Aorta (tissue), 5 donors: ENCODE measurements at regions not wholly inside any gene's neighbourhood (a gene's known extent, or its start where the extent isn't known, plus 50 kb on each side); places are given as distances from the start of the nearest gene placed in this dataset.

Experiments
- ATAC-seq: fragments of 200-7000 bp; cut with Tn5 transposase; one replicate; pipeline ENCODE4 v1.9.1; 2022; ENCODE audit warnings: moderate library complexity; ENCODE audit not compliant: low FRiP score
- DNase-seq, 2 donors: peaks; one replicate each; pipeline ENCODE4 v3.0.0-alpha.2; 2020
- H3K27ac ChIP-seq, 2 donors: one replicate each; pipeline ENCODE4 v1.5.1; 2013; ENCODE audit warnings: low read length in 2 of 2, mild to moderate bottlenecking in 2 of 2, moderate library complexity in 2 of 2, control low read depth in 1 of 2, inconsistent platforms in 1 of 2, low read depth in 1 of 2
- H3K27me3 ChIP-seq, 2 donors: one replicate each; pipeline ENCODE4 v1.6.1; 2013; ENCODE audit warnings: control low read depth in 1 of 2, low read length in 1 of 2, mild to moderate bottlenecking in 1 of 2, moderate library complexity in 1 of 2; ENCODE audit not compliant: insufficient read depth in 2 of 2, control insufficient read depth in 1 of 2
- H3K36me3 ChIP-seq, 2 donors: one replicate each; pipeline ENCODE4 v1.6.1; 2013; ENCODE audit warnings: control low read depth in 1 of 2, low read length in 1 of 2, mild to moderate bottlenecking in 1 of 2; ENCODE audit not compliant: insufficient read depth in 2 of 2, control insufficient read depth in 1 of 2
- H3K4me1 ChIP-seq, 2 donors: one replicate each; pipeline ENCODE4 v1.6.1; 2013; ENCODE audit warnings: low read length in 2 of 2, control low read depth in 1 of 2, mild to moderate bottlenecking in 1 of 2, moderate library complexity in 1 of 2; ENCODE audit not compliant: insufficient read depth in 2 of 2, control insufficient read depth in 1 of 2
- H3K4me3 ChIP-seq, 2 donors: one replicate each; pipeline ENCODE4 v1.5.1; 2013; ENCODE audit warnings: low read length in 2 of 2, control low read depth in 1 of 2, mild to moderate bottlenecking in 1 of 2
- H3K9me3 ChIP-seq: one replicate; pipeline ENCODE4 v1.6.1; 2013; ENCODE audit warnings: mild to moderate bottlenecking, low read length; ENCODE audit not compliant: control insufficient read depth
- WGBS, 2 donors: extraction: QIAGEN DNeasy Blood & Tissue Kit; methylation state at CpG; one replicate each; pipeline ENCODE4 v1.1.7; 2013; 5-methylcytosine and 5-hydroxymethylcytosine counted together
- intact Hi-C, 2 donors: fragments of 100-400 bp; cut with DNase I; formaldehyde crosslinking; loops; one replicate each; pipeline versions ENCODE4 v1.14.2 to v1.15.0; 2022
- donor health status: healthy with polysubstance abuse.
- donor health status: Bipolar disorder and iron deficiency.
- donor health status: DM: no; HTN: no; CAD: no.
- donor health status: DM: no; HTN: no; CAD: no.
- donor health status: DM: yes; HTN: yes; CAD: no.

DNA sequence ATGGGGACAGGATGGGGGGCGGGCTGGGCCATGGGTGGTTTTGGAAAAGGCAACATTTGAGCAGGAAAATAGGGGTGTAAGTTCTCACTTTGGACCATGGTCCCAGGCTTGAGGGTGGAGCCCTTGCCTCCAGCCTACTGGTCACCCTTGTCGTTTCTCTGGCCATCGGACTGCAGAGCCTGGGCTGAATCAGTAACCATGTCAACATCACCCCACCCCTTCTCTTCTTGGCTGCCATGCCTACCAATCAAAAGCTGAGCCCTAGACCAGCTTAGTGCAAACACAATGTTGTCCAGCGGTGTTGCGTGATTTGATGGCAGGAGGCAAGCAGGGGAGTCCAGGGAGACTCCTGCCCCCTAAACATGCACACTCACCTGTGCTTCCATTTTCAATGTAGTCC is 231.0 kb upstream of the KAZN start:
- intact Hi-C loops: no loop called here
- Histone ChIP-seq H3K4me1 (no peaks in the 10 kb centered on the region), H3K27ac (no peak overlapping the region), H3K9me3 (no peaks in the 10 kb centered on the region), H3K36me3 (no peaks in the 10 kb centered on the region), H3K4me3 (no peak overlapping the region), H3K27me3 (no peaks in the 10 kb centered on the region)
- ATAC-seq: no peak
- DNase-seq: no peak
- 81 to 91% methylated on average over 5 of the region's 5 CpGs for WGBS, 2 donors

DNA sequence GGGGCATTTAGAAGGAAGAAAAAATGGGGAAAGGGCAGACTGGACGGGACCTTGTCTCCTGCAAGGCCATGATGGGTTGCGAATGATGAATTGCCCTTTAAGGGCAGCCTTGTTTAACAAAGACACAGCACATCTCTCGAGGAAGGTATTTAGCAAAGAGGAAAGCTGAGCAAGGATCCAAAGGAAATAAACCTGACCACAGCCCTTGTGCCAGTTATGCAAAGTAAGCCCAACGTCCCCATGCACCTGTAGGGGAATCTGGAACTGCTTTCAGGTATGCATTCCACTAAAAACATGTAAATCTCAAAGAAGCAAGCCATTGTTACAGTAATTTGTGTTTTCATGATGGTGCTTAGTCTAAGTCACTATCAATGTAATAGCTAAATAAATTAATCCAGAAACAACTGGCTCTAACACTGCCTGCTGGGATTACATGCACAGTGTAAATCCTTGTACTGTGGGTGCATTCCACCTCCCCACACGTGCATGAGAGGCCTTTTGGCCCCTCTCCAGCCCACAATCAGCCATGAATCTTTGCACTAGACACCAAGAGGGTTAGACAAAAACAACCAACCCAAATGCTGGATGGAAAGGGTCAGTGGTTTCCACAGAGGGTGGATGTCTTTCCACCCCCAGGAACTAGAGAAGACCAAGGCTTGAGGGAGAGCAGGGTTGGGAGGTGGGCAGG is 228.8 kb upstream of the KAZN start:
- Histone ChIP-seq H3K27me3 (no peaks in the 10 kb centered on the region), H3K27ac (no peak overlapping the region), H3K4me3 (no peak overlapping the region), H3K9me3 (no peaks in the 10 kb centered on the region), H3K4me1 (no peaks in the 10 kb centered on the region), H3K36me3 (no peaks in the 10 kb centered on the region)
- DNase-seq (no peak), ATAC-seq (no peak)
- 57 to 63% methylated on average over 5 of the region's 5 CpGs for WGBS, 2 donors
- intact Hi-C loops: no loop called here

DNA sequence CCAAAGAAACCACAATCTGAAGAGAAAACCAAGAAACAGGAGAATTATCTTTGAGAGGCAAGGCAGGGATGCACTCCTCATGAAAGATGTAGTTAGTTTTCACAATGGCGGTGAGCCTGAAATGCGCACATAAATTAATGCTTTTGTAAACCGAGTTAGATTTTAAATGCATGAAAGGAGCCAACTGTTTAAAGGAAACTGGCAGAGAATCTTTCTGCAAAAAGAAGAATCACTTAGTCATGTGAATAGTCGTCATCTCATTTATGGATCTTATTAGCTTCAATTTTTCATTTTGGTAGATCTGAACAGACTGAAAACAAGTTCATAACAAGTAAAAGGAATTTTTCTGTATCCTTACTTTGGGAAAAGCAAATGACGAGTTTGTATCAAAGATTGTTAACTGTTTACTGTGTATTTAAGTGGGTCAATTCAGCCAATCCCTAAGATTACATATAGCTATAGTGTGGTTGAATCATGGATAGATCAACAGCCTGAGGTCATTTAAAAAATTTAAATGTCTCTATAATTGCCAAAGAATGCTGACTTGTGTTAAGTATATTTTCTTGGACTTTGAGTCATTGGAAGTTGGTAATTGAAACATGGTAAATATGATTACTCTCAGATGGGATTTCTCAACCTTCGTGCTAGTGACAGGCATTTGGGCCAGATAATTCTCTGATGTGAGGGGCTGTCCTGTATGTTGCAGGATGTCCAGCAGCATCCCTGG is 226.6 kb upstream of the KAZN start:
- H3K36me3 ChIP-seq: no peaks in the 10 kb centered on the region
- H3K4me1 ChIP-seq: no peaks in the 10 kb centered on the region
- ATAC-seq (no peak), DNase-seq (no peak)
- no peaks in the 10 kb centered on the region for H3K9me3 ChIP-seq
- no peak overlapping the region for H3K4me3 ChIP-seq
- intact Hi-C loops: no loop called here
- no peak overlapping the region for H3K27ac ChIP-seq
- no peaks in the 10 kb centered on the region for H3K27me3 ChIP-seq
- 72 to 81% methylated on average over 6 of the region's 6 CpGs for WGBS, 2 donors

DNA sequence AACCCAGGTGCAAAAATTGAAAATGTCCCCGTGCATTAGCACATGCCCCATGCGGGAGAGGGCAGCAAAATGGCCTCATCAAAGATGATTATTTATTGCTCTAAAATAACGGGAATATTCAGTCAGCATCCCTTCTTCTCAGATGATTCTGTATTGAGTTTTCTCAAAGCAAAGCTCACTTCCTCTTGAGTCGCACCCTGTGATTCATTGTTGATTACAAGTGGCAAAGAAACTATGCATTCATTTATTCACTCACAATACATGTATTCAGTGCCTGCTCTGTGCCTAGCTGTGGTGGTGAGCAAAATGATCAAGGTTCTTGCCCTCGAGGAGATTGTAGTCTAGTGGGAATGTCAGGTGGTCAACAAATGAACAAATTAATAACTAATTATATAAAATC is 226.0 kb upstream of the KAZN start:
- no peak for DNase-seq
- intact Hi-C loops: no loop called here
- Histone ChIP-seq H3K27ac (no peak overlapping the region), H3K4me1 (no peaks in the 10 kb centered on the region), H3K4me3 (no peak overlapping the region), H3K27me3 (no peaks in the 10 kb centered on the region), H3K9me3 (no peaks in the 10 kb centered on the region), H3K36me3 (no peaks in the 10 kb centered on the region)
- WGBS, 2 donors: 85 to 89% methylated on average over 5 of the region's 5 CpGs
- no peak for ATAC-seq

DNA sequence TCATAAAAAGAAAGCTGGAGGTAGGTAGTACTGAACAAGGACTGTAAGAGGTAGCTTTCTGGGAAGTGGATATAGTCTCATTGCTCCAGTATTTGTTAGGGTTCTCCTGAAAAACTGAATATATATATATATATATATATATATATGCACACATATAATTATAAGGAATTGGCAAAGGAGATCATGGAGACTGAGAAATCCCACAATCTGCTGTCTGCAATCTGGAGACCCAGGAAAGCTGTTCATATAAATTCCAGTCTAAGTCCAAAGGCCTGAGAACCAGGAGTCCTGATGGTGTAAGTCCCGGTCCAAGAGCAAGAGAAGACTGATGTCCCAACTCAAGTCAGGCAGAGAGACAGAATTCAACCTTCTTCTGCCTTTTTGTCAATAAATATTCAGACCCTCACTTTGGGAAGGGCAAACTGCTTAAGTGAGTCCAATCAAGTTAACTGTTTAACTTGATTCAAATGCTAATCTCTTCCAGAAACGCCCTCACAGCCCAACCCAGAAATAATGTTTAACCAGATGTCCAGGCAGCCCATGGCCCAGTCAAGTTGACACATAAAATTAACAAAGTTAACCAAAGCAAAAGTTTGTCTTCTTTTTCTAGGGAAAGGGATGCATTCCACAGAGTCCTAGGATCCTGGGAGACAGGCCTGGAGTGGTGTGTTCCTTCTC is 225.3 kb upstream of the KAZN start:
- 77 to 84% methylated on average over 2 of the region's 2 CpGs for WGBS, 2 donors
- Histone ChIP-seq H3K27ac (no peak overlapping the region), H3K27me3 (no peaks in the 10 kb centered on the region), H3K4me3 (no peak overlapping the region), H3K4me1 (no peaks in the 10 kb centered on the region), H3K9me3 (no peaks in the 10 kb centered on the region), H3K36me3 (no peaks in the 10 kb centered on the region)
- ATAC-seq (no peak), DNase-seq (no peak)
- intact Hi-C loops: no loop called here

DNA sequence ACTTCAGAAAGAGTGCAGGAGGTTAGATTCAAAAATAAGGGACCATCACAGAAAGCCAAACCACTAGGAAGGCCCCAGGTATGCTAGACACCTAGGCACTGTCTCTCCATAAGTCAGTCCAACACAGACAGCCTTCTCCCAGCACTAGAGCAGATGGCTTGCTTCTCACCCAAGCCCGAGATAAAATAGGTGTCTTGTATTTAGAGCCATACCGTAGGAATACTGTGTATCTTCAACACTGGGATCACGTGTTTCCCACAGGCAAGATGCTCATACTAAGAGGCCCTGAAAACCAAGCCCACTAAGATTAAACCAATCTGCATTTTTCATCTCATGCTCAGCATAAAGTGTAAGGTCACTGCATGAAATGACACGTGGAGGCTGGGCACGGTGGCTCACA is 223.3 kb upstream of the KAZN start:
- H3K9me3 ChIP-seq: peaks cover 5% of the 10 kb centered on the region
- DNase-seq: no peak
- WGBS, 2 donors: 96 to 97% methylated on average over 5 of the region's 5 CpGs
- intact Hi-C loops: no loop called here
- H3K4me1 ChIP-seq: no peaks in the 10 kb centered on the region
- H3K27me3 ChIP-seq: no peaks in the 10 kb centered on the region
- ATAC-seq: no peak
- H3K27ac ChIP-seq: no peak overlapping the region
- no peaks in the 10 kb centered on the region for H3K36me3 ChIP-seq
- H3K4me3 ChIP-seq: no peak overlapping the region

DNA sequence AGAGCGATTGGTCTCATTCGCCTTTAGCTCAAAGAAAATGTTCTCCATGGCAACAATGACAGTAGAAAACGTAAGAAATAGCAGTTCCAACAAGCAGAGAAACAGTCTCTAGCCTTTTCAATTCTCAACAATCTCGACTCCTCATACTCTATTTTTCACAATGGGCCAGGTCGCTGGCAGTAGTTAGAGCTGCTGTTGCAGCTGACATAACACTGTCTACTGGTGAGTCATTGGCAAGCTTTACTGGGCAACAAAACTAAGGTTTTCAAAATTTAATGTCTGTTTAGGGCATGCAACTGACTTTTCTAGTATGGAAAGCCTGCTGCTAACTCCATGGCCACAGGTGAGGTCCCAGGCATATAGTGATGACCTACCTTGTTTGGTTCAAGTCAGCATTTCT is 221.1 kb upstream of the KAZN start:
- Histone ChIP-seq H3K27me3 (no peaks in the 10 kb centered on the region), H3K4me3 (no peak overlapping the region), H3K36me3 (no peaks in the 10 kb centered on the region), H3K4me1 (no peaks in the 10 kb centered on the region), H3K27ac (no peak overlapping the region), H3K9me3 (peaks cover 6% of the 10 kb centered on the region)
- ATAC-seq (no peak), DNase-seq (no peak)
- intact Hi-C loops: no loop called here
- 80% methylated on average over 5 of the region's 5 CpGs for WGBS, 2 donors

DNA sequence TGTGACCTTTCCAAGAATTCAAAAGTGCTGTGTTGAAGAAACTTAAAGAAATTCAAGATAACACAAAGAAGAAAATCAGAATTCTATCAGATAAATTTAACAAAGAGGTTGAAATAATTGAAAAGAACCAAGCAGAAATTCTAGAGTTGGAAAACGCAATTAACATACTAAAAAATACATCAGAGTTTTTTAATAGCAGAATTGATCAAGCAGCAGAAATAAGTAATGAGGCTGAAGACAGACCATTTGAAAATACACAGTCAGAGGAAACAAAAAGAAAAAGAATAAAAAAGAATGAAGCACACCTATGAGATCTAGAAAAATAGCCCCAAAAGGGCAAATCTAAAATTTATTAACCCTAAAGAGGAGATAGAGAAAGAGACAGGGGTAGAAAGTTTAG is 218.1 kb upstream of the KAZN start:
- intact Hi-C loops: no loop called here
- H3K27ac ChIP-seq: no peak overlapping the region

DNA sequence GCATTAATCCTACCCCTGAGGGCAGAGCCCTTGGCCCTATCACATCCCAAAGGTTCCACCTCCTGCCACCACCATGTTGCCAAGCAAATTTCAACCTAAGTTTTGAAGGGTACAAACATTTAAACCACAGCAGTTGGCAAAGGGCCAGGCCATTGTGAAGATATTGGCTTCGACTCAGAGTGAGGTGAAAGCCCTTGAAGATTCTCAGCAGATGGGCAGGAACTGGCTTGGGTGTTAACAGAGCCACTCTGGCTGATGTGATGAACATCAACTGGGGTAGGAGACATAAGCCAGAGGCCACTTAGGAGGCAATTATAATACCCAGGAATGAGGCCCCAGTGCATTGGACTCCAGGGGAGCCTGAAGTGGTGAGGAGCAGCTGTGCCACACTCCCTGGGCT is 207.7 kb upstream of the KAZN start:
- no peaks in the 10 kb centered on the region for H3K9me3 ChIP-seq
- H3K4me1 ChIP-seq: no peaks in the 10 kb centered on the region
- intact Hi-C loops: no loop called here
- peaks cover 0 to 2% of the 10 kb centered on the region in 2 donors for H3K27me3 ChIP-seq
- H3K4me3 ChIP-seq: no peak overlapping the region
- no peak overlapping the region for H3K27ac ChIP-seq
- WGBS, 2 donors: 59 to 70% methylated on average over 1 of the region's 1 CpG
- no peak for ATAC-seq
- H3K36me3 ChIP-seq: no peaks in the 10 kb centered on the region
- DNase-seq: no peak

More for the DNA sequence above, 218.1 kb upstream of the KAZN start:
- no peak for ATAC-seq
- no peaks in the 10 kb centered on the region for H3K27me3 ChIP-seq
- WGBS, 2 donors: 84 to 89% methylated on average over 1 of the region's 1 CpG
- no peak for DNase-seq
- no peak overlapping the region for H3K4me3 ChIP-seq
- H3K4me1 ChIP-seq: no peaks in the 10 kb centered on the region
- no peaks in the 10 kb centered on the region for H3K36me3 ChIP-seq
- H3K9me3 ChIP-seq: peaks cover 6% of the 10 kb centered on the region
